ENCODE measurements at regions not wholly inside any gene's neighbourhood (a gene's known extent, or its start where the extent isn't known, plus 50 kb on each side); places are given as distances from the start of the nearest gene placed in this dataset.

DNA sequence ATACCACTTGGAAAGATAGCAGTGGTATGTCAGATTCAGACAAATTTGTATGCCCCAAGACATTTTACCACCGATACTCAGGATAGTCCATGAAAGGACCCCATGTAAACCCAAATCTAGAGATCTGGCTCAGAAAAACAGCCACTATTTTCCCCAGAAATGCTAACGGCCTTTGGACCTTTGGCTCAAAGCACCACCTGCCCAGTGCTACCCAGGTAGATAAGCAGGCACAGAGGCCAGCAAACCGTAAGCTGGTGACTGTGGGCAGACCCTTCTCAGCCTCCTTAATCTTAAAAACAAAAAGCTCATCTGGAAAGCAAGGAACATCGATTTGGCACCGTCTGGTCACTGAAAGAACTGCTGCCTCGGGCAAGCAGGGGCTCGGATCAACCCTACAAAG lies 61.4 kb upstream of the GREB1L start:
- TF ChIP-seq EZH2 (IDR thresholded peaks at IDR 0.05; ENCODE audit: borderline replicate concordance, low read length) (no peak), CTCF (conservative IDR thresholded peaks at IDR 0.05 in 1 of 2, IDR thresholded peaks at IDR 0.05 in 1 of 2; ENCODE audit: extremely low read depth in 1 of 2, insufficient read depth in 1 of 2, low read depth in 1 of 2, low read length in 2 of 2) (no peak)

All from mammary epithelial cell (primary cell).